NCI-H2171 (cell line): ENCODE measurements at regions not wholly inside any gene's neighbourhood (a gene's known extent, or its start where the extent isn't known, plus 50 kb on each side); places are given as distances from the start of the nearest gene placed in this dataset.

Experiments used
- DNase-seq: peaks from one replicate; lab custom pipeline; 2025; lab: John Stamatoyannopoulos, UW

DNA sequence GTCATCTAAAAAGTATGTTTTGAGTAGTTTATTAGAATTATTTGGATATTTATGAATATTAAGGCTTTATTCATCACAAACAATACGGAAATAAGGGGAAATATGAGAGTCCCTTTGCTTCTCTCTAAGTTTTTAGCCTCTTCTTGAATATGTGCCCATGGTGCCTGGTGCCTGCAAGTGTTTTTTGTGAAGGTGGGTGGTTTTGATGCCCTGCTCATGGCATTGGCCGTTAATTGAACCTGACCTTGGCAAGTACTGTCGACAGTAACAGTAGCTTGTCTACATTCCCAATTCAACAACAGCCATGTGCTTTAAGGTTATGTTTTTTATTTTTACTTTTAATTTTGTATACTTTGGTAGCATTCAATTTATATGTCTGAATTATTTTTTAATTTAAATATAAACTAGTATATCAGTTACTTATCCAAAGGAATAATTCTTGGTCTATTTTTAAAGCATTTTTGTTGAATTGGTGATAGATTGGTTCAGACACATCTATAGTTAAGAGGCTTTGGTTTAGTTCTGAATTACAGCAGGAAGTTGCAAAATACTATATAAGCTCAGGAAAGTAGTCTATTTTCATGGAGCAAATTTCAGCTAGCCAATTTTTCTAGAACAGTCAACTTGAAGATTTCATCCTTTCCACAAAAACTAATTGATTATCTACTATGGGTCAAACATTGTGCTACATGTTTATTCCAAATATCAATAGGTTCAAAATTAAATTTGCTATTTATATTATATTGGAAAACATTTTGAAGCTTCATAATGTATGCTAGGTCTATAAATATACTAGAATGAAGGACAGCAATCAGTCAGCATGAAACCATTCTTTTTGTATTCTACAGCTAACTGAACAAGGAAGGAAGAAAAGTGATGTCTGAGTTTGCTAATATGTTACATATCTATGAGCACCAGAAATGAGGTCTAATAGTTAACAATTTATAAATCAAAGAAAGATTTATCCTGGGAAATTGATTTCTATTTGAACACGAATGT is 184.4 kb downstream of the MRPL39 start:
- DNase-seq, result no peak

GRCh38 chr21:25421321-25422028 is 185.8 kb downstream of the MRPL39 start:
- no peak for DNase-seq

DNA sequence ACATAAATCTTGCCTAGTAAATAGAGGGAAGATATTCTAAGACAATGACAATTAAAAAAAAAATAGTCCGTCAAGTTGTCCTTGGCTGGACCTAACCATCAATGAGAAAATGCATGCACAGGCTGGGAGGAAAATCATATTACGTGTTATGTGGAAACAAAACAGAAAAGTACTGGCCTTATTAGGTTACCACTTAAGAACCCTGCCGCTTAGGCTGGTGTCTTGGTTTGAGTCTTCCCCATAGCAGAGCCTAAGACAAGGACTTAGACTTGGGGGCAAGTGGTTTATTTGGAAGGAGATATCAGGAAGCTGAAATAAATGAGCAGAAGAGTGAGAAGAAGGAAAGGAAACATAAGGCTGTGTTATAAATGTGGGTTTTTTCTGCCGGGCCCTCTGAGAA is 186.4 kb downstream of the MRPL39 start:
- no peak for DNase-seq

DNA sequence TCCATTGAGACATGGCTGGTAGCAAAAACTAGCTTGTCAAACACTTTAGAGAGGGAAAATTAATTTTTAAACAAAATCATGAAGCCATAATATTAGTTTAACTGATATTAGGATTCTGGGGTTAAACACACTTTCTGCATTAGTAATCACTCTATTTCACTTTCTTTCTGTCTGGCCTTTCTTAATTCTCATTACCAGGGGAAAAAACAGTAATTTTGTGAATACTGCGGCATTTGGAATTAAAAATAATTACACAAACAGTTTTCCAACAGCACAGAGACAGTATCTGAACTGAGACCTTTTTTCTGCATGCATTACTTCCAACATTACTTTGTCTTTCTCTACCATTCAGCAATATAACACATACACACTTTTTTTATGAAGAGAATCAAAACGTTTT is 190.6 kb downstream of the MRPL39 start:
- no peak for DNase-seq

GRCh38 chr21:25412100-25412499 is 195.2 kb downstream of the MRPL39 start:
- DNase-seq, result no peak

DNA sequence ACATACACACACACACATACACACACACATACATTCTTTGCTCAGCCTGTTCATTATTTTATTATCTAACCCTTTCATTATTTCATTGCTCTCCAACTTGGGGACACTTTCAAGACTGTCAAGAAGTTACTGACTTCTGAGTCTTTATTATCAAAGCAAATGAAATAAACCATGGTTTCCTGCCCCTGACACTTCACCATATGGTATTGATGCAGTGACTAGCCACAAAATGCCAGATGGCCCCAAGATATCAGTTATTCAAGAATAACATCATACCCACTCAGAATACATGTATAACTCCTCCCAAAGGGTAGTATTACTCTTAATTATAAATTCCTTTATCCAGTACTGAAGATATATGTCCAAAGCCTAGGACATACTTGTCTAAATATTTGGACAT is 197.3 kb downstream of the MRPL39 start:
- no peak for DNase-seq

DNA sequence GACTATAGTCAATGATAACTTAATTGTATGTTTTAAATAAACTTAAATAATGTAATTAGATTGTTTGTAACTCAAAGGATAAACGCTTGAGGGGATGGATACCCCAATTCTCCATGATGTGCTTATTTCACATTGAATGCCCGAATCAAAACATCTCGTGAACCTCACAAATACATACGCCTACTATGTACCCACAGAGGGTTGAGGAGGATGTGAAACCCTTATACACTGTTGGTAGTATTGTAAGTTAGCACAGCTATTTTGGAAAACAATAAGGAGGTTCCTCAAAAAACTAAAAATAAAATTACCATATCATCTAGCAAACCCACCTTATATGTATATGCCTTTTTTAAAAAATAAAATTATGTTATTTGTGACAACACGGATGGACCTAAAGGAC is 198.6 kb downstream of the MRPL39 start:
- no peak for DNase-seq

GRCh38 chr21:25406887-25407579 is 200.2 kb downstream of the MRPL39 start:
- no peak for DNase-seq

- no peak for DNase-seq
These were observed 201.3 kb downstream of the MRPL39 start for GRCh38 chr21:25405984-25406383.

- DNase-seq, result no peak
These were observed 204.9 kb downstream of the MRPL39 start for GRCh38 chr21:25402134-25402961.

- DNase-seq, result no peak
These were observed 206.9 kb downstream of the MRPL39 start for GRCh38 chr21:25400427-25400826.

- DNase-seq, result no peak
These were observed 208.7 kb downstream of the MRPL39 start for GRCh38 chr21:25398630-25399029.

DNA sequence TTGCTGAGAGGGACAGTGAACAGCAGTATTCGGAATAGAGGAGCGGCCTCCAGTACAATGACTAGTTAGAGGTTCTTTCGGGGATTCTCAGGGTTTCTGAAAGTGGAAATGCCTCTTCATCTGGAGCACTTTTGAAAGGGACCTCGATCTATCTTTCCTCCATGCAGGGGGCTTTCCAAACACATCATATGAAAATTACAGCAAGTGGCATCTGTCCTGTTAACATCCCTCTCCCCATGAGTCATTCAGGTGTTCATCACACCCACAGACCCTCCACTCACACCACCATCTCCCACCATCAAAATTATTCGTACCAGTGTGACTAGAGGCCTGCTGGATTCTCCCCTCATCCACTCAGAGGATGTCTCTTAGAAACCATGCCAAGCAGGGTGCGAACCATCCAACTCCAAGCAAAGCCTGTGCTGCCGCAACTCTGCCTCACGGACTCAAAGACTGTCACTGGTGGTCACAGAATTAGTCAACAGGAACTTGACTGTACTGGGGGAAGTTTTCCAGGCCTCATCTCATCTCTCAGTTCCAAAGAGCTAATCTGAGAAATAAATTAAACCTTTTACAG is 211.1 kb downstream of the MRPL39 start:
- no peak for DNase-seq

DNA sequence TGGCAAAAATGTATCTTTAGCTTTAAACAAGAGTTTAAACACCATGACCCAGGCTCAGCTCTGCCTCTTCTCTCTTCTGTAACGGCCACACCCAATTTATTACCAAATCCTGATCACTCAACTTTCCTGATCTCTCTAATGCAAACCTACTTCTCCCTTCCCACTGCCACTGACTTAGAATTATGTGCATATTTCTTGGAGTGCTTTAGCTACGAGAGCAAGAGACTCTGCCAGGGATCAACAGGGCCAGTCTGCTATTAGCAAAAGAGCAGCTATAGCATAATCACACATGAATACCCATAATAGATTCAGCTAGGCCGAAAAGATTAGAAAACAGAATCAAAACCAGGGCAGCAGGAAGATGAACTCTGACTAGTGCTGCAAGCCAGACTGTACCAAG is 215.5 kb downstream of the MRPL39 start:
- DNase-seq, result no peak

DNA sequence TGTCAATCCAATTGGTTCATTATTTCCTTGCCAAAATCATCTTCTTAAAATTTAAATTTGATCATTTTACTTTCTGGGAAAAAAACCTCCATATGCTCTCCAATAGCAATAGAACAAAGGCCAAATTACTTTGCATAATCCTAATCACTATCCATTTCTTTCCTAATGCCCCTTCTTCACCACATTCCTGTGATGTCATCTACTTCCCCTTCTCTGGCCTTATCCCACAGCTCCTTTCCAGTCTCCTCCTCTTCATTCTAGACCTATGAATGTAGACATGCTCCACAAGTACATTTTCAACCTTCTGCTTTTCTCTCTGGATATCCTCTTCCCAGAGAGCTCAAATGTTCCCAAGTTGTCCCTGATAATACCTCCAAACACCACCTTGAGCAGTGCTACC is 216.6 kb downstream of the MRPL39 start:
- DNase-seq, result no peak

DNA sequence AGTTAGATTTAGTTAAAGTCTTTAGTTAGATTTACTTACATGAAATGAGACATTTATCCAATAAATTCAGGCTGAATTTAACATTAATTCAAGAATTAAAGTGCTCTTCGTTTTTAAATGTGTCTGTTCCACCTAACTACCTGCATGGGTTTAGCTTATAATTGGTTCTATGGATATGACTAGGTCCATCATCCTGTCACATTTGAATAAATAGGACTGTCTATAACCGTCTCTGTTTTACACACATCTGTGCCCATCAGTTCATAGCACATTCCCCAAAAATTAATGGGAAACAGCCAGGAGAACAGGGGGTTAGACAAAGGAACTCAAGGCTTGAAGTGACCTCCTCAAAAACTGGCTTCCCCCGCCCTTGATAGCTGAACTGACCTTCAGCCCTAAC is 219.6 kb downstream of the MRPL39 start:
- DNase-seq, result no peak

DNA sequence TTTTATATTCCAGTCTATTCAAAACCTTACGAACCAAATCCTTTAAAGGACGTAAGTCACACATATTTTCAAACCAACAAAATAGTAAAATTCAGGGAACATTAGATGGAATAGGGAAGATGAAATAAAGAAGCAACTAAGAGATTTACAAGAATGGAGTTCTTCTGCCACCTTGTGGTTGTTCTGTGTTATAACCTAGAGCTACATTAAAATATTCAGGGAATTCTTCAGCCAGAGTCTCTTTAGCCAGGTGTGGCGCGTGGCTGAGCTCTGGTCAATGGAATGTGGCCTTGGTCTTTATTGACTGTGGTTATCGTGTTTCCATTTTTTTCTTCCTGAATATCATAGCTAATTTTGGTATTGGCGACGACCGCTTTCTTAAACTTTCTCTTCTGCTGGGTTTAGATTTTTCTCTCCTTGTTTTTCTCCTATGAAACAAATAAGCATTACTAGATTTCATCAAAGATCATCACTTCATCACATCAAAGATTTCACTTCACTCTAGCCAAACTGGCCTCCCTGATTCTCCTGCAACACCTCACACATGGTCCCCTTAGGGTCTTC is 221.3 kb downstream of the MRPL39 start:
- DNase-seq, result peak; percentile 3

DNA sequence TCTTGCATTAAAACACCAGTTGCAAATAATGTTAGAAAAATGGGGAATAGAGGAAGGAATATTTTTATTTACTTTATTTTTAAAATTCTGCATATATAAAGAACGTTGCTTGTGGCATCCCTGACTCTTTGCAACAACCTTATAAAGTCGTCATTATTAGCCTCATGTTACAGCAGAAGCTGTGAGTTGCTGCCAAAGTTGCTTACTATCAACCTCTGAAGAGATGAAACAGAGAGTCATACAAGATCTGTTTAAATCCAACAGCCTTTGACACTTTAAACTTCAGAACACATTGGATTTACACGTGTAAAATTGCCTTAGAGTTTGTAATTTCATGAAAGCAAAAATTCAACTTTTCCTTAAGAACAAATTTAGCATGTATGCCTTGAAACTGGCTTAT is 221.9 kb downstream of the MRPL39 start:
- no peak for DNase-seq

- DNase-seq, result no peak
These were observed 222.5 kb downstream of the MRPL39 start for GRCh38 chr21:25384782-25385181.

DNA sequence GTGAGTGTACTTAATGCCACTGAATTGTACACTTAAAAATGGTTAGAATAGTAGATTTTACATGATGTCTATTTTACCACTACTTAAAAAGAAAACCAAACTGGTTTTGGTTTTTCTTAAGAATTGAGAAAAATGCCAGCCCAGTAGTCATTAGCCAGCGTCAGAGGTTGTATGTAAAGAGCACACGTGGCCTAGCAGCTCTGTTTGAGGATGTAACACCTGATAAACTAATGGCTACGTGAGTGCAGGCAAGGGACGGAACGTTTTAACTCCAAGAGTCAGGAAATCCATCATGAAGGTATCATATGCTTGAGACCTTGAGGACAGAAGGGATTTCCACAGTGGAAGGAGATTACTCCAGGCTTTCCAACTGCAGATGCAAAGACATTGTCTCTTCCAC is 223.7 kb downstream of the MRPL39 start:
- no peak for DNase-seq

DNA sequence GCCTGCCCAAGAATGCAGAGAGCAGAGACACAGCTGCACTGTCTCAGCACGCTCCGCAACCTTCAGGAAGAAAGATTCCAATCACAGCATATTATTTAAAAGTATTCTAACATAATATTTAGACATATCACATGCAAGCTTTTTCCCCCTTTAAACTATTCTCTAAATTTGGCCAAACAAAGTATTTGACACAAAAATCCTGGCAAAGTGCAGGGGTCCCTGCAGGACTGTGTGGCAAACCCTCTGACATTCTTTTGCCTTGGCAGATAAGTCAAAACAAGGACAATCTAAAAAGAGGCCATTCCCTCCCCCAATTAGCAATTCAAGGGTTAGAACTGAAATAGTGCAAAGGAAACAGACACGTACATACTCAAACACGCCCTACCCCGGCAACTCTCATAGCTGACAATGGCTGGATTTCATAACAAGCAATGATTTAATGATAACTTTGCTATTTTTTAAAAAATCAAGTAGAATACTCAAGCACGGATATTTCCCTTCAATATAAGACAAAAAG is 225.3 kb downstream of the MRPL39 start:
- no peak for DNase-seq
